Muscle of leg (tissue), 3 donors: ENCODE measurements at regions not wholly inside any gene's neighbourhood (a gene's known extent, or its start where the extent isn't known, plus 50 kb on each side); places are given as distances from the start of the nearest gene placed in this dataset.
A peak's percentile ranks its signal among the peaks of the same experiment; 100 is the strongest.
"Not testable (repeated sequence)": the region's sequence is repeated elsewhere in the genome, so short reads cannot be mapped to it uniquely, and the experiment has no call there.

Experiments used
- DNase-seq: peaks from one replicate; pipeline ENCODE4 v3.0.0; 2013
- H3K27ac ChIP-seq: one replicate; pipeline ENCODE4 v1.5.1; 2013; ENCODE audit warnings: mild to moderate bottlenecking, low read length, control low read depth
- H3K27me3 ChIP-seq: one replicate; pipeline ENCODE4 v1.6.1; 2013; ENCODE audit warnings: low read length; ENCODE audit not compliant: control insufficient read depth, insufficient read depth
- H3K36me3 ChIP-seq: one replicate; pipeline ENCODE4 v1.6.1; 2013; ENCODE audit warnings: low read length; ENCODE audit not compliant: control insufficient read depth, insufficient read depth
- H3K4me1 ChIP-seq: one replicate; pipeline ENCODE4 v1.6.1; 2013; ENCODE audit warnings: low read length; ENCODE audit not compliant: control insufficient read depth, insufficient read depth
- H3K4me3 ChIP-seq: one replicate; pipeline ENCODE4 v1.5.1; 2013; ENCODE audit warnings: low read length, control low read depth
- H3K9me3 ChIP-seq: replicated peaks from 2 replicates; pipeline ENCODE4 v1.6.1; 2013; ENCODE audit warnings: low read depth, low read length; ENCODE audit not compliant: control insufficient read depth
- WGBS: methylation state at CpG from one replicate; pipeline ENCODE4 v1.1.5; 2013; ENCODE audit warnings: missing lambda C conversion rate; ENCODE audit not compliant: insufficient coverage; 5-methylcytosine and 5-hydroxymethylcytosine counted together

GRCh38 chr18:71322201-71322600 lies 1033.4 kb downstream of the SOCS6 start:
- WGBS, result no CpG with 5 or more reads among the region's 3 CpGs
- no peaks in the 10 kb centered on the region for H3K9me3 ChIP-seq
- no peak for DNase-seq
- H3K4me1 ChIP-seq, result no peaks in the 10 kb centered on the region
- no peaks in the 10 kb centered on the region for H3K36me3 ChIP-seq
- no peak overlapping the region for H3K4me3 ChIP-seq
- H3K27ac ChIP-seq, result no peak overlapping the region
- H3K27me3 ChIP-seq, result no peaks in the 10 kb centered on the region

- no peak for DNase-seq
- no peaks in the 10 kb centered on the region for H3K4me1 ChIP-seq
- no peak overlapping the region for H3K27ac ChIP-seq
- H3K36me3 ChIP-seq, result no peaks in the 10 kb centered on the region
- no peaks in the 10 kb centered on the region for H3K9me3 ChIP-seq
- no peaks in the 10 kb centered on the region for H3K27me3 ChIP-seq
- no peak overlapping the region for H3K4me3 ChIP-seq
- WGBS, result 44% methylated on average over 1 of the region's 3 CpGs
These were observed 1032.5 kb downstream of the SOCS6 start for GRCh38 chr18:71321319-71321718.

- H3K27ac ChIP-seq, result no peak overlapping the region
- WGBS, result no CpG with 5 or more reads among the region's 2 CpGs
- no peak overlapping the region for H3K4me3 ChIP-seq
- no peaks in the 10 kb centered on the region for H3K36me3 ChIP-seq
- no peaks in the 10 kb centered on the region for H3K4me1 ChIP-seq
- H3K9me3 ChIP-seq, result no peaks in the 10 kb centered on the region
- H3K27me3 ChIP-seq, result no peaks in the 10 kb centered on the region
- no peak for DNase-seq
These were observed 1016.0 kb downstream of the SOCS6 start for GRCh38 chr18:71304856-71305255.

- no CpG with 5 or more reads among the region's 3 CpGs for WGBS
- H3K9me3 ChIP-seq, H3K36me3 ChIP-seq, H3K4me1 ChIP-seq, H3K4me3 ChIP-seq, DNase-seq, H3K27me3 ChIP-seq, H3K27ac ChIP-seq: not testable (repeated sequence)
These were observed 1014.9 kb downstream of the SOCS6 start for GRCh38 chr18:71303743-71304142.

DNA sequence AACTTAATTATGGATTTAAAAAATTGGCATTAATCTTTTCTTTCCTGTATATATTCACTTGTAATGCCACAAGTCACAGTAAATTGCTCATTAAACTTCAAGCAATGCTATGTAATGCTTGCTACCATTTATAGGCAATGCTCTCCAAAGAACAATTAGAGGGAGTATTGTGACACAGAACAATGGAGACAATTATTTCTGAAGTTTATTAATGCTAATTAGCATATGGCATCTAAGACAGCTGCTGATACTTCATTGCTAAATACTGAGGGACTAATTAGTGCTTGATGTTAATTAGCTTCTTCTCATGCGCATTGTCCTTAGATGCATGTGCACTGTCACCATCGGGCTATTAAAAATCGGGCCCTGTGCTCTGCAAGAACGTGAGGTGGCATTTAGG lies 1012.8 kb downstream of the SOCS6 start:
- Histone ChIP-seq H3K36me3 (no peaks in the 10 kb centered on the region), H3K27me3 (no peaks in the 10 kb centered on the region), H3K4me3 (no peak overlapping the region), H3K9me3 (no peaks in the 10 kb centered on the region), H3K4me1 (no peaks in the 10 kb centered on the region), H3K27ac (no peak overlapping the region)
- 85% methylated on average over 3 of the region's 4 CpGs for WGBS
- DNase-seq, result no peak

DNA sequence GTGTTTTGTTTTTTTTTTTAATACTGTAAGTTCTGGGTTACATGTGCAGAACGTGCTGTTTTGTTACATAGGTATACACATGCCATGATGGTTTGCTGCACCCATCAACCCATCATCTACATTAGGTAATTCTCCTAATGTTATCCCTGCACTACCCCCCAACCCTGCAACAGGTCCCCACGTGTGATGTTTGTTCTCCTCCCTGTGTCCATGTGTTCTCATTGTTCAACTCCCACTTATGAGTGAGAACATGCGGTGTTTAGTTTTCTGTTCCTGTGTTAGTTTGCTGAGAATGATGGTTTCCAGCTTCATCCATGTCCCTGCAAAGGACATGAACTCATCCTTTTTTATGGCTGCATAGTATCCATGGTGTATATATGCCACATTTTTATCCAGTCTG lies 1005.4 kb downstream of the SOCS6 start:
- not testable (repeated sequence) for H3K4me3 ChIP-seq, DNase-seq, H3K27me3 ChIP-seq, H3K36me3 ChIP-seq, H3K4me1 ChIP-seq, H3K27ac ChIP-seq, H3K9me3 ChIP-seq
- no CpG with 5 or more reads among the region's 3 CpGs for WGBS

DNA sequence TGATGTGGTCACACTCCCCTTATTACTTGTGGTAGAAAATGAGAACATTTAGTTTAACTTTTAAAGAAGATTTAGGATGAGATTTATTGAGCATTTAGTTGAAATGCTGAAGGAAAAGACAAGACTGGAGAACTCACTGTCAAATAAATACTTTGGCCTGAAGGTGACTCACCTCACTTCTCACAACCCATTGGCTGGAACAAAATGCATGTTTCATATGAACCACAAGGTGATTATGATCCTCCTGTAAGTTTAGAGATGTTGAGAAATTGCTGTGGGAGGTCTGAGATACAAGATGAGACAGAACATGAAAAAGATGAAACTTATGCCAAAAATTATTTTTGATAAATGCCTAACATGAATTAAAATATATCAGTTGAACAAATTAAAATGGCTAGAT lies 1004.5 kb downstream of the SOCS6 start:
- no peak overlapping the region for H3K27ac ChIP-seq
- no peaks in the 10 kb centered on the region for H3K36me3 ChIP-seq
- no peak for DNase-seq
- no peaks in the 10 kb centered on the region for H3K4me1 ChIP-seq
- H3K27me3 ChIP-seq, result no peaks in the 10 kb centered on the region
- H3K4me3 ChIP-seq, result no peak overlapping the region
- H3K9me3 ChIP-seq, result no peaks in the 10 kb centered on the region

DNA sequence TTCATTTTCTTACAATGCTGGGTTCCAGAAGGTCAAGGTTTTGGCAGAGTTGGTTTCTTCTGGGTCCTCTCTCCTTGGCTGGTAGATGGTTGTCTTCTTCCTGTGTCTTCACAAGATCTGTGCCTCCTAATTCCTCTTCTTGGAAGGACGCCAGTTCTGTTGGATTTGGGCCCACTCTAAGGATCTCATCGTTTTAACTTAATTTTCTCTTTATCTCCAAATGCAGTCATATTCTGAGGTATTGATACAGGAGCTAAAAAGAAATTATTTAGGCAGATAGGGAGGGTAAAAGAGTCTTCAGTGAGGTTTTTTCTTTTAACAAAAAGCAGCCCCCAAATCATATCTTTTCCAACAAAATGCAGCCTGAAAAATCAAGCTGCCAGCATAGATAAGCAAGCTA lies 998.4 kb downstream of the SOCS6 start:
- H3K36me3 ChIP-seq, result no peaks in the 10 kb centered on the region
- no CpG with 5 or more reads among the region's 2 CpGs for WGBS
- H3K27ac ChIP-seq, result no peak overlapping the region
- no peaks in the 10 kb centered on the region for H3K9me3 ChIP-seq
- no peaks in the 10 kb centered on the region for H3K27me3 ChIP-seq
- DNase-seq, result peak; percentile 5
- H3K4me1 ChIP-seq, result no peaks in the 10 kb centered on the region
- no peak overlapping the region for H3K4me3 ChIP-seq

DNA sequence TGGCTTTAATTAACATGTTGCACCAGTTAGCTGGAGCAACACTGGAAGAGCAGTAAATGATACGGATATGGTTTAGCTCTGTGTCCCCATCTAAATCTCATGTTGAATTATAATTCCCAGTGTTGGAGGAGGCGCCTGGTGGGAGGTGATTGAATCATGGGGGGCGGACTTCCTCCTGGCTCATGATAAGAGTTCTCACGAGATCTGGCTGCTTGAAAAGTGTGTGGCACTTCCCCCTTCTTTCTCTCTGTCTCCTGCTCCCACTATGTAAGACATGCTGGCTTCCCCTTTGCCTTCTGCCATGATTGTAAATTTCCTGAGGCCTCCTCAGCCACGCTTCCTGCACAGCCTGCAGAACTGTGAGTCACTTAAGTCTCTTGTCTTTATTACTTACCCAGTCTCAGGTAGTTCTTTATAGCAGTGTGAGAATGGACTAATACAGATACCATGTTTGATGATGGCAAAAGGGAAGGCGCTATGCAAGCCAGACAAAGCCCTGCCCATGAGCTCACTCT lies 963.6 kb downstream of the SOCS6 start:
- Histone ChIP-seq H3K4me1 (no peaks in the 10 kb centered on the region), H3K27ac (no peak overlapping the region), H3K36me3 (no peaks in the 10 kb centered on the region), H3K9me3 (no peaks in the 10 kb centered on the region), H3K4me3 (no peak overlapping the region), H3K27me3 (no peaks in the 10 kb centered on the region)
- WGBS, result no CpG with 5 or more reads among the region's 6 CpGs
- DNase-seq, result no peak

DNA sequence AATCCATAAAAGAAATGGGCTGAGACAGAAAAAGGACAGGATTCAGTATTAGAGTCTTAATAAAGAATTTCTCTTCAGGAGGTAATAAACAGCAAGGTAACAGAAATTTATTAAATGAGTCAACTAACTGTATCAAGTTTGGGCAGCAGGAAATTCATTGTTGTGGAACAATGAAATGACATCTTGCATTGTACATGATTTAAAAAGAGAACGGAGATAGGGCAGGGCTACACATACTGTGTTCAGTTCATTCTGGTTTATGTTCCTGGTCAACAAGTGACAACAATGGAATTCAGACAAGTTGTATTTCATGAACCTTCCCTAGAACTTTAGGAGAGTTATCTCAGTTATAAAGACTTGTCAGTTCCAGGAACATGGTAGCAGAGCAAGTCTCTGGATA lies 961.3 kb downstream of the SOCS6 start:
- no peak for DNase-seq
- no peaks in the 10 kb centered on the region for H3K9me3 ChIP-seq
- H3K36me3 ChIP-seq, result no peaks in the 10 kb centered on the region
- no peaks in the 10 kb centered on the region for H3K27me3 ChIP-seq
- no CpG with 5 or more reads among the region's 1 CpG for whole genome bisulfite sequencing
- no peak overlapping the region for H3K27ac ChIP-seq
- H3K4me3 ChIP-seq, result no peak overlapping the region
- H3K4me1 ChIP-seq, result no peaks in the 10 kb centered on the region

- no peaks in the 10 kb centered on the region for H3K27me3 ChIP-seq
- no peak overlapping the region for H3K4me3 ChIP-seq
- H3K36me3 ChIP-seq, result no peaks in the 10 kb centered on the region
- H3K4me1 ChIP-seq, result no peaks in the 10 kb centered on the region
- H3K9me3 ChIP-seq, result no peaks in the 10 kb centered on the region
- H3K27ac ChIP-seq, result no peak overlapping the region
- DNase-seq, result peak; percentile 2
These were observed 960.9 kb downstream of the SOCS6 start for GRCh38 chr18:71249791-71250190.
